ENCODE measurements at regions not wholly inside any gene's neighbourhood (a gene's known extent, or its start where the extent isn't known, plus 50 kb on each side); places are given as distances from the start of the nearest gene placed in this dataset.

GRCh38 chr12:78396538-78396937, 468.0 kb upstream of the SYT1 start:
- TF ChIP-seq, protein P1, sequence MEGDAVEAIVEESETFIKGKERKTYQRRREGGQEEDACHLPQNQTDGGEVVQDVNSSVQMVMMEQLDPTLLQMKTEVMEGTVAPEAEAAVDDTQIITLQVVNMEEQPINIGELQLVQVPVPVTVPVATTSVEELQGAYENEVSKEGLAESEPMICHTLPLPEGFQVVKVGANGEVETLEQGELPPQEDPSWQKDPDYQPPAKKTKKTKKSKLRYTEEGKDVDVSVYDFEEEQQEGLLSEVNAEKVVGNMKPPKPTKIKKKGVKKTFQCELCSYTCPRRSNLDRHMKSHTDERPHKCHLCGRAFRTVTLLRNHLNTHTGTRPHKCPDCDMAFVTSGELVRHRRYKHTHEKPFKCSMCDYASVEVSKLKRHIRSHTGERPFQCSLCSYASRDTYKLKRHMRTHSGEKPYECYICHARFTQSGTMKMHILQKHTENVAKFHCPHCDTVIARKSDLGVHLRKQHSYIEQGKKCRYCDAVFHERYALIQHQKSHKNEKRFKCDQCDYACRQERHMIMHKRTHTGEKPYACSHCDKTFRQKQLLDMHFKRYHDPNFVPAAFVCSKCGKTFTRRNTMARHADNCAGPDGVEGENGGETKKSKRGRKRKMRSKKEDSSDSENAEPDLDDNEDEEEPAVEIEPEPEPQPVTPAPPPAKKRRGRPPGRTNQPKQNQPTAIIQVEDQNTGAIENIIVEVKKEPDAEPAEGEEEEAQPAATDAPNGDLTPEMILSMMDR (IDR thresholded peaks at IDR 0.05) = no peak

DNA sequence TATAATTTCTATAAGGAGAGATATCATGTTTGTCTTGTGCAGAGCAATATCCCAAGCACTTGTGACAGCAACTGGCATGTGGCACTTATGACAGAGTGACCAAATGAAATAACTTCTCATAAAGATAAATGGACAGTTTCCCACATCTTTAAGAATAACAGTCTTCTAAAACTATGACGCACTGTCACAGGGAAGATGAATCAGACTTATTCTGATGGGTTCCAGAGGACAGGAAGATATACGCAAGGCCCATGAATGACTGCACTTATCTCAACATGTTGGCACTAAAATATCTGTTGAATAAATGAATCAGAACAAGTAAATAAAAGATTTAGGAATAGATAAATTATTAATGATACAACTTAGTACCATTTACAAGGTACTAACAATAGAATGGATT, 465.8 kb upstream of the SYT1 start:
- TF ChIP-seq, protein P1 (IDR thresholded peaks at IDR 0.05) = no peak

DNA sequence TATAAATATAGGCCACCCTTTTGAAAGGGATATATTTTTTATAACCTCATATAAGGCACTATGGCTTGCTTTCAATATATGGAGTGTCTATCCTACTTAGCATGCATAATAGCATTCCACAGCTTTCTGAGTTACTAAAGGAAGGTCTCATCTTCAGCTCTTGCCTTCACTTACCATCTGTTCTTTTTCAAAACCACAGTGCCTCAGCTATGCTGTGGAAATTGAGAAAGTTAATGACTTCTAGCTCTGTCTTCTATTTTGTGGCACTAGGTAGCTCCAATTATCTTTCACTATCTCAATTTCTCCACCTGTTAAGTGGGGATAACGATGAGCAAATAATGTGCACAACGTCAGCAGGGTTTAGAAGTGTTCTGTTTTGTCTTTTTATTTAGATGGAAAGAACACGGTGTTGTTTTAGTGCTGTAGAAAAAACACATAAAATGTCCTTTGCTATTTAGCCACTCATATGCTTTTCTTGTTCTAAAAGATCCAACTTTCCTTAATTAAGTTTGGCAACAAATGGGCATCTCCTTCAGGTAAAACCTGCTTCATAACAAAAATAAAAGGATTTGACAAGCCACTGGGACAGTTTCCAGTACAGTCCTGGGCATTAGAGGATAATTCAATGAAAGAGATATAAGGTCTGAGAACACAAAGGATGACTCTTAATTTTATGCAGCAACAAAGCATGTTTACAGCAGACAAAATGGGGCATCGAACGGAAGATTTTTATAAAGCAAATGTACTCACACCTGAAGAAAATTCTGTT, 462.0 kb upstream of the SYT1 start:
- TF ChIP-seq, protein P1 (IDR thresholded peaks at IDR 0.05) = no peak

- TF ChIP-seq, protein P1 (IDR thresholded peaks at IDR 0.05) = no peak
Observed at GRCh38 chr12:78403136-78403535, 461.4 kb upstream of the SYT1 start.

DNA sequence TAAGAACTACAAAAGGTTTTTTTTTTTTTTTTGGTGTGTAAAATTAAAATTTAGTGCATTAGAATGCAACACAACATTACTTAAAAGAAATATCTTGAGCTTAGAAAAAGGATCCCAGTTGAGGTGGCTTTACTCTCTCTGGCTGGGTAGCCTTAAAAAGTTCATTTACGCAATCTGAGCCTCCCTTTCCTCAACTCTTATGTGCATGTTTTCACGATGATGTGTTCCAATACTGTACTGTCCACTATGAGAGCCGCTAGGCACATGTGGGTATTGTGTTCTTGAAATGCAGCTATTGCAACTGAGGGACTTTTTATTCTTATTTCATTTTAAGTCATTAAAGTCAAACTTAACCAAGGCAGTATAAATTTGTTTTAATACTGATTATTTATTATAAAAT, 460.9 kb upstream of the SYT1 start:
- TF ChIP-seq, protein P1 (IDR thresholded peaks at IDR 0.05) = no peak

DNA sequence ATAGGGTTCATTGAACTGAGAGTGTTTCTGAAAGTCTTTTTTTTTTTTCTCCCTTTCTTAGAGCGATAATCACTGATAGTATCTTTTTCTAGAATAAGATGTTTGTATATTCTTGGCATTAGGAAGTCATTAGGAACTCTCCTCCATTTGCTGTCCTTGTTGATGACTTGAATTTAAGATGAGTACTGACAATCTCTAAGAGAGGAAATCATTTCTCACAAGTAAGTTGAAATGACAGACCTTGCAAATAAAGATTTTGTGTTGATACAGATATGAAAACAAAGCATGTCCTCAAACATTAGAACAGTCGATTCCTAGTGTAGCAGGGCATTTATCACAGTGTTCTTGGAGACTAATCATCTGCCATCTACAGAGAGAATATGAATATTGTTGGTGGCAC, 458.4 kb upstream of the SYT1 start:
- TF ChIP-seq, protein P1 (IDR thresholded peaks at IDR 0.05) = no peak

GRCh38 chr12:78406828-78407227, 457.7 kb upstream of the SYT1 start:
- TF ChIP-seq, protein P1 (IDR thresholded peaks at IDR 0.05) = no peak

GRCh38 chr12:78407722-78408121, 456.9 kb upstream of the SYT1 start:
- TF ChIP-seq, protein P1 (IDR thresholded peaks at IDR 0.05) = no peak

All from LNCAP (cell line).